HFFc6 (cell line): ENCODE measurements at regions not wholly inside any gene's neighbourhood (a gene's known extent, or its start where the extent isn't known, plus 50 kb on each side); places are given as distances from the start of the nearest gene placed in this dataset.

ENCODE experiments used
- DNase-seq: peaks from one replicate; pipeline ENCODE4 v3.0.0-alpha.2; 2018
- H3K27ac Mint-ChIP-seq: 2 replicates; pipeline ENCODE4 v1.8.0; 2020; ENCODE audit warnings: mild to moderate bottlenecking, mixed read lengths
- H3K27me3 Mint-ChIP-seq: 2 replicates; pipeline ENCODE4 v1.8.0; 2021; ENCODE audit warnings: mild to moderate bottlenecking, moderate library complexity, mixed read lengths; ENCODE audit not compliant: insufficient read depth
- H3K36me3 Mint-ChIP-seq: 2 replicates; pipeline ENCODE4 v1.8.0; 2021; ENCODE audit warnings: low read depth, mixed read lengths
- H3K4me1 Mint-ChIP-seq: 2 replicates; pipeline ENCODE4 v1.8.0; 2020; ENCODE audit warnings: low read depth, mixed read lengths
- H3K4me3 Mint-ChIP-seq: 2 replicates; pipeline ENCODE4 v1.8.0; 2020; ENCODE audit warnings: mild to moderate bottlenecking, moderate library complexity, mixed read lengths
- H3K9me3 Mint-ChIP-seq: 2 replicates; pipeline ENCODE4 v1.8.0; 2020; ENCODE audit warnings: mild to moderate bottlenecking, mixed read lengths
- CTCF ChIP-seq: fragments of 200-600 bp; sonication (generic); IDR thresholded peaks from 2 replicates; pipeline ENCODE4 v1.5.0; 2021; ENCODE audit warnings: antibody characterized with exemption, mild to moderate bottlenecking

DNA sequence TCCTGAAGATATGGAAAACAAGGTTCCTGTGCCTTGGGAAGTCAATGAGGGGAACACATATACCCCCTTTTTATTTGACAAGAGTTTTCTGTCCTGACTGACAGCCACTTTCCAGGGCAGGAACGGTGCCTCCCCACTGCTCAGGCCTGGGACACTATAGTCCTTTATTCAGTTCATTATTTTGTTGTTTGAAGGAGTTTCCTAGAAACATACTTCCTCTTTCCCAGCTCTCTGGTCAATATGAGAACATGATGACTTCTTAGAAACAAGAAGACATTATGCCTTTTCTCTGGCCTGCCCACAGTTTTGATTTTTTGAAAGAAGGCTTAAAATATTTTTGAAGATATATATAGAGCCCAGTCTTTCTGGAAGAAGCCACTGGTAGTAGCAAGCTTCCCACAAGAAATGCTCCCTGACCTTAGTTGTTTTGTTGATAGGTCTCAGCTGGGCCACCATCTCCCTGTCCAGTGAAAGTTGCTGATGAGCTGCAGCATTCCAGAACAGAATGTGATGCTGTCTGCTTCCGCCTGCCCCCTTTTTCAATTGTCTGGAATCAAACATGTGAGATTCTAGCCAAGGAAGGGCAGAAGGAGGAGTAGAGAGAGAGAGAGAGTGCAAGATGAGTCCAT, 122.7 kb upstream of the ADRA1D start:
- no peak for TF ChIP-seq CTCF
- Mint-ChIP-seq H3K9me3 (no peaks in the 10 kb centered on the region), H3K4me1 (peaks cover 27% of the 10 kb centered on the region), H3K36me3 (peaks cover 26% of the 10 kb centered on the region), H3K27me3 (peaks cover 3% of the 10 kb centered on the region), H3K4me3 (no peak overlapping the region), H3K27ac (no peak overlapping the region)
- DNase-seq, result no peak

- Mint-ChIP-seq H3K4me3 (no peak overlapping the region), H3K27me3 (peaks cover 3% of the 10 kb centered on the region), H3K36me3 (peaks cover 35% of the 10 kb centered on the region), H3K4me1 (peaks cover 30% of the 10 kb centered on the region), H3K27ac (no peak overlapping the region), H3K9me3 (no peaks in the 10 kb centered on the region)
- TF ChIP-seq CTCF, result no peak
- DNase-seq, result no peak
Observed at GRCh38 chr20:4370851-4371250, 121.8 kb upstream of the ADRA1D start.

DNA sequence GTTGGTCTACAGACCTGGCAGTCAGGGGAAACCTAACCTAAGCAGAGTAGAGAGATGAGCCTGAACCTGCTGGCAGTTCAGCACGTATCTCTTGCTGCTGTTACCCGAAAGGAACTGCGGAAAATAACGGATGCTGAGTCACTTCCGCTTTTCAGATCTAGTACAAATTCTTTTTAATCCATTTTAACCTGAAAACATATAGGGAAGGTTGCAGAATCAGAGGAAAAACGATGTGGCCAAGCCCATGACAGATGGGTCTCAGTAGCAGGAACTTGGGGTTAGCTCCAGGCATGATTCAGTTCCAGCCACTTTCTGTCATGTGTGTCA, 120.7 kb upstream of the ADRA1D start:
- DNase-seq, result no peak
- TF ChIP-seq CTCF, result no peak
- Mint-ChIP-seq H3K4me3 (no peak overlapping the region), H3K27ac (no peak overlapping the region), H3K4me1 (peaks cover 28% of the 10 kb centered on the region), H3K27me3 (peaks cover 3% of the 10 kb centered on the region), H3K36me3 (peaks cover 42% of the 10 kb centered on the region), H3K9me3 (no peaks in the 10 kb centered on the region)

DNA sequence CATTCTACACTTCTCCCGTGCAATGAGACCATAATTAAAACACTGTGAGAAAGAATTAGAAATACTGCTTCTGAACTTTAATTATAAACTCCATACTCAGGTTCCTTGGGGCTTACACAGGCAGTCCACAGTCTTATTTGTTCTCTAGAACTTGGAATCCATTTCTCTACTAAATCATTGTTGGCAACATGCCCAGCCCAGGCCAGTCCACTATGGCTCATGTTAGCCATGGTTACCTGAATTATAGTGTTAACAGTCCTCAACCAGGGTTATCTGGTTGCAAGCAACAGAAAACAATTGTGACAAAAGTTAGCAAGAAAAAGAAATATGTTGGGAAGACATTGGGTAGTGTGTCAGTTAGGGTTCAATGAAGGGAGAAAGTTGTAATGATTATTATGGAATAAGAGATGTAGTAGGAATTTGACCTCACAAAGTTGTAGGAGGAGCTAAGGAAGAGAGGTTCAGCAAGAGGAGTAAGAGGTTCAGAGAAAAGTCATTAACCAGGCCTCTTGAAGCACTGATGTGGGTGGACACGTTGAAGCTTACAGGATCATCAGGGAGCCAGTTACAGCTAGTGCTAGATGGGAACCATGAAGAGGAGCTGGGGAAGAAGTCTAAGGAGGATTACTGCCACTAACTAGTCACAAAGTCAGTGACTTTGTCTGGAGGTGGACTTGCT, 120.2 kb upstream of the ADRA1D start:
- no peak overlapping the region for H3K4me3 Mint-ChIP-seq
- peaks cover 40% of the 10 kb centered on the region for H3K36me3 Mint-ChIP-seq
- H3K9me3 Mint-ChIP-seq, result no peaks in the 10 kb centered on the region
- peaks cover 28% of the 10 kb centered on the region for H3K4me1 Mint-ChIP-seq
- H3K27me3 Mint-ChIP-seq, result peaks cover 3% of the 10 kb centered on the region
- no peak for DNase-seq
- no peak overlapping the region for H3K27ac Mint-ChIP-seq
- no peak for TF ChIP-seq CTCF

DNA sequence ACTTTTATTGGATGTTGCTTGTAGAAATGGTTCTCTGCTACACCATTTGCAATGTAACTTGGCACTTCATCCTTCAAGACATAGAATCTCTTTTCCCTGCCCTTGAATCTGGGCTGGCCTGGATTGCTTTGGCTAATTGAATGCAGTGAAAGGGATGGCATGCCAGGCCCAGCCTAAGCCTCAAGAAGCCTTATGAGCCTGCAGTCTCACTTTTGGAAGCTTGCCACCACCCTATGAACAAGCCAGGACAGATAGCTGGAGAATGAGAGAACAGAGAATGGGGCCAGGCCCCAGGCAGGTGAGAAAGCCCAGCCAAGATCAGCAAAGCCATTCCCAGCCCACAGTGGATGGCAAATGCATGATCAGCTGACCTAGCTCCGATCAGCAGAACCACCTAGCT, 117.0 kb upstream of the ADRA1D start:
- Mint-ChIP-seq H3K4me3 (no peak overlapping the region), H3K4me1 (peaks cover 35% of the 10 kb centered on the region), H3K9me3 (no peaks in the 10 kb centered on the region), H3K27ac (no peak overlapping the region), H3K36me3 (peaks cover 30% of the 10 kb centered on the region), H3K27me3 (peaks cover 3% of the 10 kb centered on the region)
- peak; percentile 17 for DNase-seq
- no peak for TF ChIP-seq CTCF
